ENCODE measurements at regions not wholly inside any gene's neighbourhood (a gene's known extent, or its start where the extent isn't known, plus 50 kb on each side); places are given as distances from the start of the nearest gene placed in this dataset.
"Not testable (repeated sequence)": the region's sequence is repeated elsewhere in the genome, so short reads cannot be mapped to it uniquely, and the experiment has no call there.

DNA sequence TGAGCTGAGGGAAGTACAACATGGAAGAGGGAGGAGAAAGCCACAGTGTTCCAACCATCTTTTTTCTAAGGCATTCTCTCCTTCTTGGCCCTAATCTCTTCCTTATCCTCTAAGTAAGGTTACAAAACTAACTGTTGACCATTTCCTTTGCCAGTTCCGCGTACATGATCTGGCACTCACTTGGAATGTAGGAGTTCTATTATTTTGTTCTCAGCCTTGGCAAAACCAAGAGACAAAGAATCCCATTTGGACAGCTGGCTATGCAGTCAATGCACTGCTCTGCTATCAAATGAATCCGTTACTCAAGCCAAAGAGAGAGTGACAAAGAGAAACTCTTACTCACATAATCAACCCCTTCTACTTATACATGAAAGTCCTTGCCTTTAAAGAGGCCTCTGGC lies 410.3 kb downstream of the DTWD2 start:
- no peak overlapping the region for H3K4me3 ChIP-seq (ENCODE audit: low read depth, low read length)
- TF ChIP-seq, protein P1, sequence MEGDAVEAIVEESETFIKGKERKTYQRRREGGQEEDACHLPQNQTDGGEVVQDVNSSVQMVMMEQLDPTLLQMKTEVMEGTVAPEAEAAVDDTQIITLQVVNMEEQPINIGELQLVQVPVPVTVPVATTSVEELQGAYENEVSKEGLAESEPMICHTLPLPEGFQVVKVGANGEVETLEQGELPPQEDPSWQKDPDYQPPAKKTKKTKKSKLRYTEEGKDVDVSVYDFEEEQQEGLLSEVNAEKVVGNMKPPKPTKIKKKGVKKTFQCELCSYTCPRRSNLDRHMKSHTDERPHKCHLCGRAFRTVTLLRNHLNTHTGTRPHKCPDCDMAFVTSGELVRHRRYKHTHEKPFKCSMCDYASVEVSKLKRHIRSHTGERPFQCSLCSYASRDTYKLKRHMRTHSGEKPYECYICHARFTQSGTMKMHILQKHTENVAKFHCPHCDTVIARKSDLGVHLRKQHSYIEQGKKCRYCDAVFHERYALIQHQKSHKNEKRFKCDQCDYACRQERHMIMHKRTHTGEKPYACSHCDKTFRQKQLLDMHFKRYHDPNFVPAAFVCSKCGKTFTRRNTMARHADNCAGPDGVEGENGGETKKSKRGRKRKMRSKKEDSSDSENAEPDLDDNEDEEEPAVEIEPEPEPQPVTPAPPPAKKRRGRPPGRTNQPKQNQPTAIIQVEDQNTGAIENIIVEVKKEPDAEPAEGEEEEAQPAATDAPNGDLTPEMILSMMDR (IDR thresholded peaks at IDR 0.05; ENCODE audit: low read depth, low read length, missing control alignments): no peak
- DNase-seq (ENCODE audit: low read depth): no peak

DNA sequence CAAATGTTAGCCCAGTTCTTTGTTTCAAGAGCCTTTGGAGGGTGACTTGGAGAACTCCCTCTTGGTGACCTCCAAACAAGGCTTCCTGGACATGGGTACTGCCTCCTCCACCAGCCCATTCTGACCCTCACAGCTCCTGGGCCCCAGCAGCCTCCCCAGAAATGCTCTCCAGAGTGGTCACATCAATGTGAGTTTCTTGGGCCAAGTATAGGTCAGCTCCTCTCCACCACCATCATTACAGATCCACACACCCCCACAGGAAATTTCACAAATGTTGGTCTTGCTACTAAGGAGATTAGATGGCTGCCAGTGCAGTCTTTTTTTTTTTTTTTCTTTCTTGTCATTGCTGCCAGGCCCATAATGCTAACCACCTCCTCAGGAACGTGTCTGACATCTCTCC lies 410.7 kb downstream of the DTWD2 start:
- TF ChIP-seq, protein P1 (IDR thresholded peaks at IDR 0.05; ENCODE audit: low read depth, low read length, missing control alignments): no peak
- no peak overlapping the region for H3K4me3 ChIP-seq (ENCODE audit: low read depth, low read length)
- no peak for DNase-seq (ENCODE audit: low read depth)

DNA sequence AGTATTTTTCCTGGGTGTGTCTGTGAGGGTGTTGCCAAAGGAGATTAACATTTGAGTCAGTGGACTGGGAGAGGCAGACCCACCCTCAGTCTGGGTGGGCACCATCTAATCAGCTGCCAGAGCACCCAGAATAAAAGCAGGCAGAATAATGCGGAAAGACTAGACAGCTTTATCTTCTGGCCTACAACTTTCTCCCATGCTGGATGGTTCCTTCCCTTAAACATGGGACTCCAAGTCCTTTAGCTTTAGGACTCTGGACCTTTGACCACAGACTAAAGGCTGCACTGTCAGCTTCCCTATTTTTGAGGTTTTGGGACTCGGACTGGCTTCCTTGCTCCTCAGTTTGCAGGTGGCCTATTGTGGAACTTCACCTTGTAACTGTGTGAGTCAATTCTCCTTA lies 418.1 kb downstream of the DTWD2 start:
- DNase-seq (ENCODE audit: low read depth); H3K4me3 ChIP-seq (ENCODE audit: low read depth, low read length): not testable (repeated sequence)

DNA sequence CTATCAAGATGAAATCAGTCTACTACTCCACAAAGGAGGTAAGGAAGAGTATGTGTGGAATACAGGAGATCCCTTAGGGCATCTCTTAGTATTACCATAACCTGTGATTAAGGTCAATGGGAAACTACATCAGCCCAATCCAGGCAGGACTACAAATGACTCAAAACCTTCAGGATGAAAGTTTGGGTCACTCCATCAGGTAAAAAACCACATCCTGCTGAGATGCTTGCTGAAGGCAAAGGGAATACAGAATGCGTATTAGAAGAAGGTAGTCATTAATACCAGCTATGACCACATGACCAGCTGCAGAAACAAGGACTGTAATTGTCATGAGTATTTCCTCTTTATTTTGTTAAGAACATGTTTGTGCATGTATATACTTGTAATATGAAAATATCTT lies 418.8 kb downstream of the DTWD2 start:
- H3K4me3 ChIP-seq (ENCODE audit: low read depth, low read length); DNase-seq (ENCODE audit: low read depth): not testable (repeated sequence)

DNA sequence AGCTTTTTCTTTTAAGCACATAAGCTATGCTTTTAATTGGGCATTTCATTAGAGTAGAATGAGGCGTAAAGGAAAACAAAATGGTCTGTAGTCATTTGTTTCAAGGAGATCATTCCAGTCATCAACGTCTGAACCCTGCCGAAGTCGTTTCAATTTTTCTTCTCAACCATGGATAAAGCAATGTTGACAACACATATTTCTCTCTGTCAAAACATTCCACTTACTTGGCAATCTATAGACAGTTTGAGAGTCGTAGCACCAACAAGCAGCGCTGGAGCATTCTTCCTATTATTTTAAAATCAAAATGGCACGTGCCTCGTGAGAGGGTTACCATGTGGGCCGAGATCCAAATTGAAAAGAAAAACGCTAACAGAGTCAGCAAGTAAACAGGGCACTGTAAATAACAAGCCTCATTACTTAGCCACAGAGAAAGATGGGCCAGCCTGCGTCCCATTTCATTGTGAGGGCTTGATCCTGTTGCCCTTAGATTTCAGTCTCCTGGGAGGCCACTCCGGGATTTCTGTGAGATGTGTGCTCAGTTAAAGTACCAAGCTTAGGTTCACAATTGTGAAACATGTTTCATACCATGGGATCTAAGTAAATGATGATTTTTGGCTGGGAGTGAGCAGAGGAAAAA lies 422.9 kb downstream of the DTWD2 start:
- H3K4me3 ChIP-seq (ENCODE audit: low read depth, low read length): no peak overlapping the region
- TF ChIP-seq, protein P1 (IDR thresholded peaks at IDR 0.05; ENCODE audit: low read depth, low read length, missing control alignments): no peak
- DNase-seq (ENCODE audit: low read depth): no peak

DNA sequence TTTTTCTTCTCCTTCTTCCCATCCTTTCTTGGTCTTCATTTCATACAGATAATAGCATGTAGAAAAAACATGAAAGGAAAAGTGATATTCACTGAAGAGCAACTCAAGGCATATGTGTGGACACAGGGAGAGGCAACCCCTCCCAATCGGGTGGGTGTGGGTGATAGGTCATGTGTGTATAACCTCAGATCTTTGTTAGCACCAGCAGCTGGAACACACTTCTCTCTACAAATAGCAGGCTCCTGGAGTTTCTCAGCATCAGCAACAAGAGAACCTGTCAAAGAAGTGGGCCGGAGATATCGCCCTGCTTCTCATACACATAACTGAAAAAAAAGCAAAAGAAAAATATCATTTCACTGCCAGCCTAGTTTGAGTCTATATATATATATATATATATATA lies 426.4 kb downstream of the DTWD2 start:
- TF ChIP-seq, protein P1 (IDR thresholded peaks at IDR 0.05; ENCODE audit: low read depth, low read length, missing control alignments): no peak
- H3K4me3 ChIP-seq (ENCODE audit: low read depth, low read length): no peak overlapping the region

DNA sequence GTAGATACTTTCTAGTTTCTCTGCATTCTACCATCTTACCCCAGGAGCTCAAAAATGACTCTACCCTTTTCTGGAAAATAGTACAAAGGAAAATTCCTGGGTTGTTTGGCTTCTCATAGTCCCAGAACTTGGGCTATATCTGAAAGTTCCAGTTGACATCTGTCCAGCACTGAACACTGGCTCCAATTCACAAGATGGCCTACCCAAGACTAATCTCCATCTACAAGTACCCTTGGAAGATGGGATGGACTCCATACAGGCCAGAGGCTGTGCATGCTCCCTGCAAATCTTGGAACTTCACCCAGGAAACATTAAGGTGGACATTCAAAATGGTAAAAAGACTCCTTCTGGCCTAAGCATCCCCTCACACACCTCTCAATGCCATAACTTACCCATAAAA lies 427.1 kb downstream of the DTWD2 start:
- TF ChIP-seq, protein P1 (IDR thresholded peaks at IDR 0.05; ENCODE audit: low read depth, low read length, missing control alignments): no peak
- no peak for DNase-seq (ENCODE audit: low read depth)

More for the DNA sequence above, 426.4 kb downstream of the DTWD2 start:
- DNase-seq (ENCODE audit: low read depth): no peak

DNA sequence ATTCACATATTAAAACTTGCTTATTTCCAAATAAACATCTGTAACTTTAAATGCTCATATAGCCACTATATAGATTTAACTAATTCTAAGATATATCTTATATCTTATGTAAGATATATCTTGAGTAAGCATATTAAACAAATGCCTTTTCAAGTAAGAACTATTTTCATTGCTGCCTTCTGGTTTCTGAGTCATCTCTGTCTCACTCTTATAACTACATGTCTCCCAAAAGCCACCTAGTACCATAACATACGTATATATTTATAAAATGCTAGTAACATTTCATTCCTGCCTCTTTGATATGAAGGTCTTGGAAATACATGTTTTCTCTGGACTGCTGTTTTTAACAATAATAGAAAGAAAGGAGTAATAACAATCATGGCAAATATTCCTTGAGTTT lies 429.5 kb downstream of the DTWD2 start:
- TF ChIP-seq, protein P1 (IDR thresholded peaks at IDR 0.05; ENCODE audit: low read depth, low read length, missing control alignments): no peak
- no peak for DNase-seq (ENCODE audit: low read depth)
- no peak overlapping the region for H3K4me3 ChIP-seq (ENCODE audit: low read depth, low read length)

More for the DNA sequence above, 427.1 kb downstream of the DTWD2 start:
- no peak overlapping the region for H3K4me3 ChIP-seq (ENCODE audit: low read depth, low read length)
